Loucy (cell line): ENCODE measurements at regions not wholly inside any gene's neighbourhood (a gene's known extent, or its start where the extent isn't known, plus 50 kb on each side); places are given as distances from the start of the nearest gene placed in this dataset.

ENCODE experiments used
- H2AFZ ChIP-seq: fragments of 200-600 bp; sonication (generic); 2 replicates; pipeline ENCODE4 v1.6.0; 2016; ENCODE audit warnings: antibody characterized with exemption, mild to moderate bottlenecking, low read length, moderate library complexity
- H3F3A ChIP-seq: fragments of 200-600 bp; 2 replicates; pipeline ENCODE4 v1.6.0; 2016; ENCODE audit warnings: antibody characterized with exemption, low read depth, mild to moderate bottlenecking
- H3K27me3 ChIP-seq: fragments of 200-600 bp; sonication (generic); 2 replicates; pipeline ENCODE4 v1.6.1; 2014; ENCODE audit warnings: low read length, mild to moderate bottlenecking; ENCODE audit not compliant: insufficient read depth, poor library complexity, severe bottlenecking
- H3K36me3 ChIP-seq: fragments of 200-600 bp; sonication (generic); 2 replicates; pipeline ENCODE4 v1.6.1; 2016; ENCODE audit warnings: low read length; ENCODE audit not compliant: insufficient read depth
- H3K4me1 ChIP-seq: fragments of 200-600 bp; sonication (generic); 2 replicates; pipeline ENCODE4 v1.5.1; 2014; ENCODE audit warnings: low read length, mild to moderate bottlenecking; ENCODE audit not compliant: insufficient read depth, poor library complexity, severe bottlenecking
- H3K4me2 ChIP-seq: fragments of 200-600 bp; sonication (generic); 2 replicates; pipeline ENCODE4 v1.6.0; 2014; ENCODE audit warnings: antibody characterized with exemption, low read length, low read depth, mild to moderate bottlenecking; ENCODE audit not compliant: poor library complexity, severe bottlenecking
- H3K4me3 ChIP-seq: fragments of 200-600 bp; sonication (generic); 2 replicates; pipeline ENCODE4 v1.5.1; 2014; ENCODE audit warnings: low read length, mild to moderate bottlenecking, mixed read lengths; ENCODE audit not compliant: poor library complexity, severe bottlenecking
- H3K79me2 ChIP-seq: fragments of 200-600 bp; sonication (generic); 2 replicates; pipeline ENCODE4 v1.6.1; 2014; ENCODE audit warnings: low read length; ENCODE audit not compliant: insufficient read depth
- H3K9ac ChIP-seq: fragments of 200-600 bp; sonication (generic); 2 replicates; pipeline ENCODE4 v1.6.0; 2014; ENCODE audit warnings: mild to moderate bottlenecking, low read depth, low read length, moderate library complexity; ENCODE audit not compliant: poor library complexity, severe bottlenecking
- H3K9me2 ChIP-seq: fragments of 200-600 bp; sonication (generic); replicated peaks from 2 replicates; pipeline ENCODE4 v1.6.1; 2016; ENCODE audit warnings: low read depth, low read length, mixed read lengths
- H3K9me3 ChIP-seq: fragments of 200-600 bp; sonication (generic); 2 replicates; pipeline ENCODE4 v1.6.1; 2014; ENCODE audit warnings: mild to moderate bottlenecking, antibody characterized with exemption, low read length, low read depth; ENCODE audit not compliant: insufficient read depth
- H4K20me1 ChIP-seq: fragments of 200-600 bp; sonication (generic); 2 replicates; pipeline ENCODE4 v1.6.0; 2014; ENCODE audit warnings: antibody characterized with exemption, low read length, mild to moderate bottlenecking; ENCODE audit not compliant: insufficient read depth, poor library complexity, severe bottlenecking
- CTCF ChIP-seq: fragments of 200-600 bp; sonication (generic); conservative IDR thresholded peaks from 2 replicates; pipeline ENCODE4 v1.5.1; 2014; ENCODE audit warnings: mild to moderate bottlenecking, antibody characterized with exemption, low read length
- EZH2phosphoT487 ChIP-seq: fragments of 200-600 bp; IDR thresholded peaks from 2 replicates; pipeline ENCODE4 v1.6.1; 2018; ENCODE audit warnings: antibody characterized with exemption, mild to moderate bottlenecking, moderate library complexity, borderline replicate concordance

DNA sequence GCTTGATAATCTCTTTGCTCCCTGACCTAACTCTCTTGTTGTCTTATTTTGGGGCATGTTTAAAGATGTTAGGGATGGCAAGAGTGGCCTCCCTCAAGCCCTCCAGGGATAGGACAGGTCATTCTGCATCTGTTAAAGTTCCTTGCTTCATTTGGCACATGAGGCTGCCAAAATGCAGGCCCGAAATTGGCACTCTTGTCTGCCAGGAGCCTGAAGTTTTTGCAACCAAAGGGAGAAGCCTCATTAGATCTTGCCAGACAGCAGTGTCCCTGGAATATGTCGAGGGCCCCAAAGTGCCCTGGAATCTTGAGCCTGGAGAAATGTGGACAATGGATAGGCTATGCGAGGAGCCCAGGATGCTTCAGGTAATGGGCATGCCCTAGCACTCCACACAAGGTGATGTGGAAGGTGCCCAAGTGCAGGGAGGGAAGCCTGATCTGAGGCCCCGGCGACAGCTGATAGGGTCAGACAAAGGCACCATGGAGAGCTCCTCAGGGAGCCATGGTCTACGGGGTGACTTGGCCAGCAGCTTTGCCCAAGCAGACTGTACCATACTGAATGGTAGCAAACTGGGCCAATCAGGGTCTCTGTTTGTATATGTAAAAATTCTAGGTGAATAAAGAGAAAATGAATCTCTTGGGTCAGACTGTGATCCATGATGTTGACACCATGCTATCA, 173.0 kb upstream of the WSCD2 start:
- no peaks in the 10 kb centered on the region for H3K79me2 ChIP-seq
- H3F3A ChIP-seq = no peaks in the 10 kb centered on the region
- no peaks in the 10 kb centered on the region for H3K9me3 ChIP-seq
- no peak overlapping the region for H3K9ac ChIP-seq
- H3K27me3 ChIP-seq = no peaks in the 10 kb centered on the region
- no peaks in the 10 kb centered on the region for H3K4me1 ChIP-seq
- no peak overlapping the region for H3K4me3 ChIP-seq
- H3K4me2 ChIP-seq = no peak overlapping the region
- no peak overlapping the region for H2AFZ ChIP-seq
- no peak for TF ChIP-seq EZH2phosphoT487
- H4K20me1 ChIP-seq = no peaks in the 10 kb centered on the region
- no peaks in the 10 kb centered on the region for H3K36me3 ChIP-seq
- no peaks in the 10 kb centered on the region for H3K9me2 ChIP-seq

- H3K9me2 ChIP-seq = no peaks in the 10 kb centered on the region
- H3K36me3 ChIP-seq = no peaks in the 10 kb centered on the region
- H3K4me1 ChIP-seq = no peaks in the 10 kb centered on the region
- H3K9ac ChIP-seq = no peak overlapping the region
- no peaks in the 10 kb centered on the region for H3F3A ChIP-seq
- no peaks in the 10 kb centered on the region for H4K20me1 ChIP-seq
- no peaks in the 10 kb centered on the region for H3K27me3 ChIP-seq
- H3K79me2 ChIP-seq = no peaks in the 10 kb centered on the region
- TF ChIP-seq EZH2phosphoT487 (no peak), CTCF (no peak)
- H3K4me2 ChIP-seq = no peak overlapping the region
- H3K9me3 ChIP-seq = no peaks in the 10 kb centered on the region
- H3K4me3 ChIP-seq = no peak overlapping the region
- H2AFZ ChIP-seq = no peak overlapping the region
Observed at GRCh38 chr12:107957459-107957858, 171.6 kb upstream of the WSCD2 start.

- H3K9me2 ChIP-seq = no peaks in the 10 kb centered on the region
- no peaks in the 10 kb centered on the region for H3K9me3 ChIP-seq
- no peaks in the 10 kb centered on the region for H3K27me3 ChIP-seq
- H3K36me3 ChIP-seq = no peaks in the 10 kb centered on the region
- H3F3A ChIP-seq = no peaks in the 10 kb centered on the region
- no peaks in the 10 kb centered on the region for H3K4me1 ChIP-seq
- no peak overlapping the region for H2AFZ ChIP-seq
- H3K4me3 ChIP-seq = no peak overlapping the region
- no peaks in the 10 kb centered on the region for H3K79me2 ChIP-seq
- TF ChIP-seq CTCF (no peak), EZH2phosphoT487 (no peak)
- no peak overlapping the region for H3K9ac ChIP-seq
- no peaks in the 10 kb centered on the region for H4K20me1 ChIP-seq
- no peak overlapping the region for H3K4me2 ChIP-seq
Observed at GRCh38 chr12:107963635-107964034, 165.5 kb upstream of the WSCD2 start.

GRCh38 chr12:107967170-107967569, 161.9 kb upstream of the WSCD2 start:
- H3K36me3 ChIP-seq = no peaks in the 10 kb centered on the region
- no peaks in the 10 kb centered on the region for H3K27me3 ChIP-seq
- no peak overlapping the region for H3K4me2 ChIP-seq
- H3K9me3 ChIP-seq = no peaks in the 10 kb centered on the region
- H3K9ac ChIP-seq = no peak overlapping the region
- no peak overlapping the region for H3K4me3 ChIP-seq
- TF ChIP-seq CTCF (no peak), EZH2phosphoT487 (no peak)
- no peaks in the 10 kb centered on the region for H3K79me2 ChIP-seq
- peak overlapping the region; percentile 8; the same call in 1 of the 2 replicates for H2AFZ ChIP-seq
- H3F3A ChIP-seq = no peaks in the 10 kb centered on the region
- no peaks in the 10 kb centered on the region for H4K20me1 ChIP-seq
- H3K4me1 ChIP-seq = no peaks in the 10 kb centered on the region
- H3K9me2 ChIP-seq = no peaks in the 10 kb centered on the region
